ENCODE measurements at regions not wholly inside any gene's neighbourhood (a gene's known extent, or its start where the extent isn't known, plus 50 kb on each side); places are given as distances from the start of the nearest gene placed in this dataset.
A peak's percentile ranks its signal among the peaks of the same experiment; 100 is the strongest.

DNA sequence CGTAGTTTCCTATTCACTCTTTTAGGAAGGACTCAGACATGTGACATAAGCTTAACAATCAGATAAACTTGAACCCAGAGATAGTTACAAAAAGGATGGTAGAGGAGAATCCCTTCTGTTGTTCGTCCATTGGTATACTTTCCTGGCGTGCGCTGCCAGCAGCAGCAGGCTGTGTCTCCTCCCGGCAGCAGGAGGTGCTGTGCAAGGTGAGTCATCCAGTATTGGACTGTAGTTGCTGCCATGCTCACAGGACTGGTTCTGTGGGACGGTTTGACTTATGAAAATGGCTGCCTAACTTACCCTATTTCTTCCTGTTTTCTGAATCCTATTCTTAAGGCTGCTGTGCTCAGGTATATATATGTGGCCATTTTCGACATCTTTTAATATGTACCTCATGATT, 253.4 kb upstream of the LRRC3B start:
- Histone ChIP-seq H3K4me1 (peaks cover 0 to 25% (median 15%) of the 10 kb centered on the region in 10 experiments; a peak in 13 of 20 replicates), H3K4me3 (no peak overlapping the region), H3K27ac (no peak overlapping the region), H4K20me1 (no peaks in the 10 kb centered on the region), H3K27me3 (no peaks in the 10 kb centered on the region), H3K9me3 (replicated peaks in 1 of 11) (peaks cover 0 to 5% (median 0%) of the 10 kb centered on the region in 11 experiments; a peak in 2 of 22 replicates), H3K4me2 (peak overlapping the region in 6 of 11 experiments; percentile 33 to 60 (median 52); a peak in 8 of 22 replicates), H3K36me3 (no peaks in the 10 kb centered on the region), H3K9ac (no peak overlapping the region)
- no peak for TF ChIP-seq Cebpa-rat (IDR thresholded peaks at IDR 0.05)

DNA sequence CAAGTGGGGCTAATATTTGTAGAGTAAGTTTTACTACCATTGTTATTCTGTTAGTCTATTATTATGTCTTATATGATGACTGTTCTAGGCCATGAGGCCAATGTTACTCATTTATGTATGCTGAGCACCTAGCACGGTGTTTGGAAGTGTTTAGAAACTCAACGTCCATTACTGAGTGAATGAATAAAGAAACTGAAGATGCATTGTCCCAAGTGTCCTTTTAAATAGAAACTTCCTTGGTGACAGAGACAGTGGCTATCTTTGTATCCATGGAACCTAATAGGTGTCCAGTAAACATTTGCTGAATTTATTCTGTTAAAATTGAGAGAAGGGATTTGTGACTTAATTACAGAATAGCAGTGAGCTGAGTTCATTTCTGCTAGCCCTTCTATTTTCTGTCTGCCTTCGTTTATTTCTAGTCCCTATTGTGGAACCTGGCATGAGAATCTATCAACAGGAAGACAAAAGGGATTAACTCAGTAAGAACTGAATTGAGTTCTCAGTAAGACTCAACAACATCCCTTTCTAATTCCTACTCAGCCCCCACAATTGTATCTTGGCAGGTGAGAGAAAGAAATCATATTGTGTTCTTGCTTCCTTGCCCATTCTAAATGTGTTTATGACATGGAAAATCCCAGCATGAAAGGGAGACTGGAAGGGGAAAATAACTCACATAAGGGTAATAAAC, 246.6 kb upstream of the LRRC3B start:
- H3K4me3 ChIP-seq: no peak overlapping the region
- H3K36me3 ChIP-seq: no peaks in the 10 kb centered on the region
- no peaks in the 10 kb centered on the region for H4K20me1 ChIP-seq
- no peaks in the 10 kb centered on the region for H3K27me3 ChIP-seq
- H3K27ac ChIP-seq: no peak overlapping the region
- no peak for TF ChIP-seq Cebpa-rat (IDR thresholded peaks at IDR 0.05)
- H3K4me1 ChIP-seq: no peaks in the 10 kb centered on the region
- H3K9ac ChIP-seq: no peak overlapping the region
- no peak overlapping the region for H3K4me2 ChIP-seq
- H3K9me3 ChIP-seq (replicated peaks in 1 of 11): no peaks in the 10 kb centered on the region

DNA sequence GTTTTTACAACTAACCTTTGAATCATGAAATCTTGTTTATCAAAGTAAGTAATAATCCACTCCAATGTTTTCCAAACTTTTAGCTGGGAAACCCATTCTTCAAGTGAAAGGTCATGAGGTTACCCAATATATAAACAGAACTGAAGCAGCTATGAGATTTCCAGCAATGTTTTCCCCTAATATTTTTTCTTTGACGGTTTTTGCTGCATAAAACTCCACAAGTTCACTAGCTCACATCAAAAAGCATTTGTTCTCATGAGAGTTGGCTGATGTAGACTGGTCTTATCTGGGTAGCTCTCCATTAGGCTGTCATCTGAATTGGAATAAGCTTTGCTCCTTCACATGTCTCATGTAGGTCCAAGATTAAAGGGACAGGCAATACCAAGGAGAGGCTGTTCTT, 241.2 kb upstream of the LRRC3B start:
- Histone ChIP-seq H3K4me1 (no peaks in the 10 kb centered on the region), H3K36me3 (no peaks in the 10 kb centered on the region), H4K20me1 (no peaks in the 10 kb centered on the region), H3K4me3 (no peak overlapping the region), H3K9me3 (replicated peaks in 1 of 11) (no peaks in the 10 kb centered on the region), H3K27me3 (no peaks in the 10 kb centered on the region), H3K4me2 (no peak overlapping the region), H3K9ac (no peak overlapping the region), H3K27ac (no peak overlapping the region)
- TF ChIP-seq Cebpa-rat (IDR thresholded peaks at IDR 0.05): no peak

DNA sequence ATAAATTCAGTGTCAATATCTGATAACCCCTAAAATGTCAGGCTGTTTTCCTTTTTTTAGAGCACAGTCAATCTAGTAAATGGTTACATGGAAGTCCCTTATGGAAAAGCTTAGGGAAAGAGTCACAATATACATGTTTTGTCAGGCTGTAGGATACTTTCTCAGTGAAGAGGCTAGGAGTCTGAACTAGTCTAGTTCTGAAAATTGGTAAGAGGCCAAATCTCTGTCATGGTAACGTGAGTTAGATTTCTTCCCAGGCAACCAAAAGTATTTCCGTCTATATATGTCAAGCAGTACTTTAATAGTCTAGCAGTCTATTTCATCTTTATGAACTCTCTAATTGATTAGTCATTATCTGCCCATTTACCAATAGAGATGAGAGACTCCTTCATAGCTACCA, 215.9 kb upstream of the LRRC3B start:
- Histone ChIP-seq H3K9ac (no peak overlapping the region), H3K4me1 (no peaks in the 10 kb centered on the region), H3K27ac (no peak overlapping the region), H3K4me2 (no peak overlapping the region), H3K9me3 (replicated peaks in 1 of 11) (peaks cover 0 to 9% (median 4%) of the 10 kb centered on the region in 11 experiments; a peak in 6 of 22 replicates), H3K36me3 (no peaks in the 10 kb centered on the region), H3K27me3 (no peaks in the 10 kb centered on the region), H3K4me3 (no peak overlapping the region), H4K20me1 (no peaks in the 10 kb centered on the region)
- no peak for TF ChIP-seq Cebpa-rat (IDR thresholded peaks at IDR 0.05)

DNA sequence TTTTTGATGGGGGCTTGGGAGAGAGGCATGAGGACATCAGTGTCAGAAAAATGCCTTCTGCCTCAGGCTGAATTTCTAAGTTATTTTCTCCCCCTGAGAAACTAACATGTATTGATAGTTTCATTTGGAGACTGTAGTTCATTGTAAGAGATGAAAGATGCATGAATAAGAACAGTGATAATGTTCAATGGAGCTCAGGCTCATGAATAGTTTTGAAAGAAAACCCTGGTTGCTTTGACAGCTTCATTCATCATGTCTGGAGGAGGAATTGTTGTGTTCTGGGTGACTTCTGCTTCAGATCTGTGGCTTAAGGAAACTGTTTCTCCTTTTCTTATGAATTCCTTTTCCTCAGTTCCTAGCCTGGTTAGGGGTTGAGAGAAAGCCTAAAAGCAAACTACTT, 204.0 kb upstream of the LRRC3B start:
- Histone ChIP-seq H3K36me3 (no peaks in the 10 kb centered on the region), H3K27me3 (no peaks in the 10 kb centered on the region), H3K27ac (no peak overlapping the region), H3K4me2 (no peak overlapping the region), H3K9ac (no peak overlapping the region), H3K9me3 (replicated peaks in 1 of 11) (peaks cover 0 to 7% (median 0%) of the 10 kb centered on the region in 11 experiments; a peak in 2 of 22 replicates), H3K4me3 (no peak overlapping the region), H3K4me1 (no peaks in the 10 kb centered on the region; a peak in 1 of 20 replicates), H4K20me1 (no peaks in the 10 kb centered on the region)
- TF ChIP-seq Cebpa-rat (IDR thresholded peaks at IDR 0.05): no peak

DNA sequence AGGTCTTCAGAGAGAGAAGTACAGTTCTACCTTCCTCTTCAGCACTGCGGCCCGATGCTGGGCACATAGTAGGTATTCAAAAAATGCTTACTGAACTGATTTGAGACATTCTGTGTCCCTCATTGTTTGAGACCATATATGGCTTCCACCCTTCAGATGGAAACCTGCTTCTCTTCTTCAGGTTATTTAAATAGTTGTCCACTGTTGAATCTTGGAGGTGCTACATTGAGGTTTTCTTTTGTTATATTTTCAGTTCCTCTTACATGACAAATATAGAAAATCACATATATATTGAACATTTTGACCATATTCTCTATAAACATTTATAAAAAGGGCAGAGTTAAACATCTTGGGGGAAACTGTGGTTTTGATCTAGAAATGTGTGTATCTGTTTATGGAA, 200.2 kb upstream of the LRRC3B start:
- TF ChIP-seq Cebpa-rat (IDR thresholded peaks at IDR 0.05): no peak
- Histone ChIP-seq H3K36me3 (no peaks in the 10 kb centered on the region), H3K27ac (no peak overlapping the region), H3K4me1 (no peaks in the 10 kb centered on the region; a peak in 1 of 20 replicates), H3K9me3 (replicated peaks in 1 of 11) (no peaks in the 10 kb centered on the region), H3K9ac (no peak overlapping the region), H3K4me2 (peak overlapping the region in 1 of 11 experiments; percentile 6; a peak in 2 of 22 replicates), H4K20me1 (no peaks in the 10 kb centered on the region), H3K27me3 (no peaks in the 10 kb centered on the region), H3K4me3 (no peak overlapping the region)

DNA sequence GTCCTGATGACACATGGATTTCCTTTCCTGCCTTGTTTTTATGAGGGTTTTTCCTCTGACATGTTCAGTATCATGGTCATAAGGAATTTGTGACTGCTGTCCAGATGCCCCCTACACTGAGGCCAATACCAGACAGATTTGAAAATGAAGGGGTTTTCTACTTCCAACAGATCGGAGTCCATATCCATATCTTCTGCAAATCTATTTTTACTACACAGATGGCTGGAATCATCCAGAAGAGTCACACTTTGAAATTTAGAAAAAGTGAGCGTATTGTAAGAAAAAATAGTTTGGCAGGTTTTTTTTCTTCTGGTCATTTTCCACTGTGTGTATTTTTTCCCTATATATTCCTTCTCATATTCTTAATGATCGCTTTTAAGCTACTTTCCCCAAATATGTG, 197.5 kb upstream of the LRRC3B start:
- no peak overlapping the region for H3K27ac ChIP-seq
- no peaks in the 10 kb centered on the region for H4K20me1 ChIP-seq
- no peaks in the 10 kb centered on the region for H3K9me3 ChIP-seq (replicated peaks in 1 of 11)
- peak overlapping the region in 1 of 11 experiments; percentile 5; a peak in 1 of 22 replicates for H3K4me2 ChIP-seq
- no peak overlapping the region for H3K9ac ChIP-seq
- no peaks in the 10 kb centered on the region; a peak in 1 of 20 replicates for H3K4me1 ChIP-seq
- TF ChIP-seq Cebpa-rat (IDR thresholded peaks at IDR 0.05): no peak
- no peak overlapping the region for H3K4me3 ChIP-seq
- no peaks in the 10 kb centered on the region for H3K36me3 ChIP-seq
- no peaks in the 10 kb centered on the region for H3K27me3 ChIP-seq

DNA sequence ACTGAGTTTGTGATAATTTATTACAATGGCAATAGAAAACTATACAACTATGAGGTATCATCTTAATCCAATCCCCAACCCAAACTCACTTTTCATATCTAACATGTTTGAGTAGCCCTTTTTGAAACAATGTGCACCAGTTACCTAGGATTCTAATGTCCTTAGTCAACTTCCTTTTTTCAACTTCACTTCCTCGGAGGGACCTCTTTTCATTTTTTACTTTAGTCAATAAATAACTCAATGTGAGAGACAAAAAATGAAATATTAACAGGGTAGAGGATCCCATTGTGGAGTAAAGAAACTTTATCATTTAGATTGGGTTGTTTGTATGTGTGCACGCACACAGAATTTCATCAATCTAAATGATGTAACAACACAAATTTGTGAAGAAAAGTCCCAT, 193.6 kb upstream of the LRRC3B start:
- Histone ChIP-seq H3K4me3 (no peak overlapping the region), H3K9ac (no peak overlapping the region), H4K20me1 (no peaks in the 10 kb centered on the region), H3K27me3 (no peaks in the 10 kb centered on the region), H3K4me1 (peaks cover 0 to 8% (median 0%) of the 10 kb centered on the region in 10 experiments; a peak in 2 of 20 replicates), H3K9me3 (replicated peaks in 1 of 11) (no peaks in the 10 kb centered on the region), H3K27ac (no peak overlapping the region), H3K4me2 (no peak overlapping the region), H3K36me3 (no peaks in the 10 kb centered on the region)
- TF ChIP-seq Cebpa-rat (IDR thresholded peaks at IDR 0.05): no peak

DNA sequence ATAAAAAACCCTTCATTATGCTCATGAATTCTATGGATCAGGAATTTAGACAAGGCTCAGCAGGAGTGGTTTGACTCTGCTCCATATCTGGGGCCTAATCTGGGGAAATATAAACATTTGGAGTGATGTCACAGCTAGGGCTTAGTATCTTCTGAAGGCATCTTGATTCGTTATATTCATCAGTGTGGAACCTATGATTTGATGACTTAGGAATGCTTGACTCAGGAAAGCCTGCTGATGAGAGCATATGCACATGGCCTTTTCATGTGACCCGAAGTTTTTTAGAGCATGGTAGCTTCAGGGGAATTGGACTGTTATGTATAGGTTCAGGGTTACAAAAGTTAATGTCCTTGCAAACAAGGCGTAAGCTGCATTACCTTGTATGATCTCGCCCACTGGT, 184.9 kb upstream of the LRRC3B start:
- Histone ChIP-seq H3K4me3 (no peak overlapping the region), H4K20me1 (no peaks in the 10 kb centered on the region), H3K27ac (no peak overlapping the region), H3K4me1 (no peaks in the 10 kb centered on the region; a peak in 1 of 20 replicates), H3K9me3 (replicated peaks in 1 of 11) (peaks cover 0 to 11% (median 0%) of the 10 kb centered on the region in 11 experiments; a peak in 5 of 22 replicates), H3K4me2 (no peak overlapping the region), H3K36me3 (no peaks in the 10 kb centered on the region), H3K9ac (no peak overlapping the region), H3K27me3 (no peaks in the 10 kb centered on the region)
- no peak for TF ChIP-seq Cebpa-rat (IDR thresholded peaks at IDR 0.05)

DNA sequence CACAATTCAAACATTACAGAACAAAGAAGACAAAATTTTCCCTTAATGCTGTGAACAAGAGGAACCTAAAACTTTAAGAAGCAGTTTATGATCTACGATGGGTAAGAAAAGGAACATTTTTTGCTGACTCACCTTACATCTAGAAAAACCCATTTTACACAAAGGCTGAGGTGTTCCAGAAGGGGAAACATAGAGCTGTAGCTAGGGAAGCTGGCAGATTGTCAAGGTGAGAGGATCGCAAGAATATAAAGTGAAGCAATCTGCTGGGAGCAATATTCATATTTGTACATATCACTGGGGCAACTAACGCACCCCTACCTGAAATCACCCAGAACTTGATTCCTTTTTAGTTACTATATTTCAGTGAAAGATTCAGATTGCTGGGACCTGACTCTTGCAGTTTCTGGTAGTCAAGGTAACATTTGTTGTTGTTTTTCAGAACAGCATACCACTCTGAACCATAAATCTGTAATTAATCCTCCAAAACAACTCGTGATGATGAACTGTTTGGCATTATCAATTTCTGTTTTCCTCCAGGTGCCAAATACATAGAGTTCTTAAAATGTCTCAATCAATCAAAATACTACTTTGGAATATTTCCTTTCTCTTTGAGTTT, 184.1 kb upstream of the LRRC3B start:
- no peak for TF ChIP-seq Cebpa-rat (IDR thresholded peaks at IDR 0.05)

More for the DNA sequence above, 184.1 kb upstream of the LRRC3B start:
- Histone ChIP-seq H3K27ac (no peak overlapping the region), H3K36me3 (no peaks in the 10 kb centered on the region), H4K20me1 (no peaks in the 10 kb centered on the region), H3K4me3 (no peak overlapping the region), H3K4me2 (no peak overlapping the region), H3K9me3 (replicated peaks in 1 of 11) (peaks cover 0 to 11% (median 0%) of the 10 kb centered on the region in 11 experiments; a peak in 5 of 22 replicates), H3K9ac (no peak overlapping the region), H3K4me1 (no peaks in the 10 kb centered on the region; a peak in 1 of 20 replicates), H3K27me3 (no peaks in the 10 kb centered on the region)

Data from BLaER1 treated with 17β-estradiol and CSF1 and Interleukin-3, amounts not matched to agents 10 nM and 100 nM (cell line).